Gastrocnemius medialis (tissue), 4 donors: ENCODE measurements at regions not wholly inside any gene's neighbourhood (a gene's known extent, or its start where the extent isn't known, plus 50 kb on each side); places are given as distances from the start of the nearest gene placed in this dataset.

Experiments
- CTCF ChIP-seq, 5 experiments: fragments of 450-650 bp in 3 of 5; fragments of 200-600 bp in 2 of 5; sonication (generic) in 2 of 5; IDR thresholded peaks in 4 of 5; conservative IDR thresholded peaks in 1 of 5; 1 replicate in 4 of 5; 2 replicates in 1 of 5; pipeline ENCODE4 v1.5.1; 2016 to 2019; ENCODE audit warnings: antibody characterized with exemption in 5 of 5, mild to moderate bottlenecking in 3 of 5, moderate library complexity in 3 of 5
- POLR2A ChIP-seq, 2 donors: fragments of 450-650 bp; IDR thresholded peaks; one replicate each; pipeline ENCODE4 v1.6.1; 2017; ENCODE audit warnings: antibody characterized with exemption in 2 of 2, mild to moderate bottlenecking in 2 of 2, moderate library complexity in 2 of 2

DNA sequence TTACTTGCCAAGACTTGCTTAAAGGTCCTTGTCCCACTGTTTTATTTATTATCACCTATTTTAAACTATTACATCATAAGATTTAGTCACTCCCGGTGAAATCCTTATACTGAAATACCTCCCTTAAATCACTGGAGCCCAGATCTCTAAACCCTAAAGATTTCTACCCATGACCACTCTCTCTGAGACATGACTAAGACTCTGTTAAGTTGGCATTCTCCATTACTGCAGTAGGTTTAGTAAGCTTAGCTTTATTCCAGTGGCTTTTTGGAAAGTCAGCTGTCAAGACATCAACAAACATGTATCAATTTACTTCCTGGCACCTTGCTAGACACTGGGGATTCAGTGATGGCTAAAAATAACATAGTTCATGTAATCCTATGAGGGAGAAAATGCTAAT, 874.2 kb downstream of the KCNMA1 start:
- TF ChIP-seq CTCF (IDR thresholded peaks at IDR 0.05 in 4 of 5, conservative IDR thresholded peaks at IDR 0.05 in 1 of 5) (no peak), POLR2A (IDR thresholded peaks at IDR 0.05) (no peak)
